Testis (tissue), 2 donors: ENCODE measurements at regions not wholly inside any gene's neighbourhood (a gene's known extent, or its start where the extent isn't known, plus 50 kb on each side); places are given as distances from the start of the nearest gene placed in this dataset.

Experiments
- DNase-seq: peaks from one replicate; pipeline ENCODE4 v3.0.0-alpha.2; 2019
- H3K27ac ChIP-seq, 2 donors: fragments of 200-600 bp; sonication (generic); one replicate each; pipeline ENCODE4 v1.5.1; 2019
- H3K27me3 ChIP-seq: fragments of 200-600 bp; sonication (generic); one replicate; pipeline ENCODE4 v1.5.1; 2019
- H3K36me3 ChIP-seq: fragments of 200-600 bp; sonication (generic); one replicate; pipeline ENCODE4 v1.5.1; 2017; ENCODE audit warnings: low read depth; ENCODE audit errors: missing control alignments
- H3K4me1 ChIP-seq: fragments of 200-600 bp; sonication (generic); one replicate; pipeline ENCODE4 v1.5.1; 2019
- H3K4me3 ChIP-seq, 2 donors: fragments of 200-600 bp; sonication (generic); one replicate each; pipeline ENCODE4 v1.5.1; 2017 to 2019
- H3K9me3 ChIP-seq: fragments of 200-600 bp; sonication (generic); one replicate; pipeline ENCODE4 v1.5.1; 2017
- POLR2A ChIP-seq: fragments of 450-650 bp; IDR thresholded peaks from one replicate; pipeline ENCODE4 v1.6.1; 2017; ENCODE audit warnings: antibody characterized with exemption, mild to moderate bottlenecking, moderate library complexity
- WGBS, 2 donors: methylation state at CpG; one replicate each; pipeline ENCODE4 v1.1.5; 2018; 5-methylcytosine and 5-hydroxymethylcytosine counted together
- intact Hi-C: fragments of 100-400 bp; cut with DNase I; formaldehyde crosslinking; loops from one replicate; pipeline ENCODE4 v1.15.1; 2023; ENCODE audit warnings: low total_unique reads
- TF ChIP-seq, protein P1 (sequence below), 3 experiments: fragments of 450-650 bp in 2 of 3; fragments of 200-600 bp in 1 of 3; sonication (generic) in 1 of 3; IDR thresholded peaks; one replicate each; pipeline ENCODE4 v1.5.1; 2016 to 2019; ENCODE audit warnings: antibody characterized with exemption in 3 of 3, mild to moderate bottlenecking in 2 of 3, moderate library complexity in 1 of 3

DNA sequence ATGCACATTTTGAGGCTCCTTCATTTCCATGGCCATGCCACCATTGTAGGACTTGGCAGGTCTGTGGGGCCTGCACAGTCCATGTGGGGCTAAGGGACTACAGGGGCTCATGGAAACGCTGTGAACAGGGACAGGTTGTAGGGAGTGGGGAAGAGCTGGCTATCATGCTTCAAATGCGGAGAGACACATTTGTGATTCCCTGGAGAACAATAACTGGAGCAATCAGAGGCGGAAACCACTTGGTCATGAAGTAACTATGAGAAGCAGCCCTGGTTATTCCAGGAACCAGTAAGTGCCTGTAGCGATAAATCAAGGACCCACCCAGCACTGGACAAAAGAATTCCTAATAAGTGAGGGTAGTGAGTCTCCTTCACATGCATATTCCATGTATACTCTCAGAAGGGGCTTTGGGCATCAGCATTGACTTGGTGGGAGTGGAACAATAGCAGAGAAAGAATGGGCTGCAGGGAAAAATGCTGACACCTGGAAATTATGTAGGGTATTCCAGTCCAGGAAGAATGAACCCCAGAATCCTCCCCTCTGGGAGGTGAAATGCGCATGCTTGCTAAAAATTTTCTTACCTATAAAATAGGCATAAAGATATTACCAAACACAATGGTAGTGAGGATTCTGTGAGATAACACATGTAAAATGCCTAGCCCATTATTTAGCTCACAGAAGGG lies 251.4 kb upstream of the ROPN1 start:
- Histone ChIP-seq H3K27ac (no peak overlapping the region), H3K27me3 (no peaks in the 10 kb centered on the region), H3K4me3 (no peak overlapping the region), H3K36me3 (no peaks in the 10 kb centered on the region), H3K9me3 (no peaks in the 10 kb centered on the region), H3K4me1 (peaks cover 3% of the 10 kb centered on the region)
- intact Hi-C loops, result no loop called here
- TF ChIP-seq, protein P1, sequence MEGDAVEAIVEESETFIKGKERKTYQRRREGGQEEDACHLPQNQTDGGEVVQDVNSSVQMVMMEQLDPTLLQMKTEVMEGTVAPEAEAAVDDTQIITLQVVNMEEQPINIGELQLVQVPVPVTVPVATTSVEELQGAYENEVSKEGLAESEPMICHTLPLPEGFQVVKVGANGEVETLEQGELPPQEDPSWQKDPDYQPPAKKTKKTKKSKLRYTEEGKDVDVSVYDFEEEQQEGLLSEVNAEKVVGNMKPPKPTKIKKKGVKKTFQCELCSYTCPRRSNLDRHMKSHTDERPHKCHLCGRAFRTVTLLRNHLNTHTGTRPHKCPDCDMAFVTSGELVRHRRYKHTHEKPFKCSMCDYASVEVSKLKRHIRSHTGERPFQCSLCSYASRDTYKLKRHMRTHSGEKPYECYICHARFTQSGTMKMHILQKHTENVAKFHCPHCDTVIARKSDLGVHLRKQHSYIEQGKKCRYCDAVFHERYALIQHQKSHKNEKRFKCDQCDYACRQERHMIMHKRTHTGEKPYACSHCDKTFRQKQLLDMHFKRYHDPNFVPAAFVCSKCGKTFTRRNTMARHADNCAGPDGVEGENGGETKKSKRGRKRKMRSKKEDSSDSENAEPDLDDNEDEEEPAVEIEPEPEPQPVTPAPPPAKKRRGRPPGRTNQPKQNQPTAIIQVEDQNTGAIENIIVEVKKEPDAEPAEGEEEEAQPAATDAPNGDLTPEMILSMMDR (IDR thresholded peaks at IDR 0.05), result no peak
- no peak for TF ChIP-seq POLR2A
- WGBS, 2 donors, result 80 to 96% methylated on average over 5 of the region's 5 CpGs
- DNase-seq, result no peak

- TF ChIP-seq POLR2A, result no peak
- TF ChIP-seq, protein P1 (IDR thresholded peaks at IDR 0.05), result no peak
- WGBS, 2 donors, result 72 to 90% methylated on average over 1 of the region's 1 CpG
- H3K27me3 ChIP-seq, result no peaks in the 10 kb centered on the region
- intact Hi-C loops, result no loop called here
- no peak overlapping the region for H3K4me3 ChIP-seq
- no peaks in the 10 kb centered on the region for H3K36me3 ChIP-seq
- H3K27ac ChIP-seq, result peak overlapping the region in 1 of 2 donors; percentile 90
- H3K9me3 ChIP-seq, result no peaks in the 10 kb centered on the region
- peaks cover 3% of the 10 kb centered on the region for H3K4me1 ChIP-seq
- DNase-seq, result no peak
Observed at GRCh38 chr3:124246376-124246775, 254.5 kb upstream of the ROPN1 start.

- H3K27ac ChIP-seq, result peak overlapping the region in 1 of 2 donors; percentile 90
- peaks cover 3% of the 10 kb centered on the region for H3K4me1 ChIP-seq
- H3K4me3 ChIP-seq, result no peak overlapping the region
- H3K36me3 ChIP-seq, result no peaks in the 10 kb centered on the region
- H3K27me3 ChIP-seq, result no peaks in the 10 kb centered on the region
- intact Hi-C loops, result no loop called here
- WGBS, 2 donors, result 78 to 86% methylated on average over 2 of the region's 2 CpGs
- DNase-seq, result peak; percentile 36
- TF ChIP-seq, protein P1 (IDR thresholded peaks at IDR 0.05), result peak in 1 of 3 experiments; percentile 26
- no peak for TF ChIP-seq POLR2A
- no peaks in the 10 kb centered on the region for H3K9me3 ChIP-seq
Observed at GRCh38 chr3:124246949-124247348, 255.0 kb upstream of the ROPN1 start.

DNA sequence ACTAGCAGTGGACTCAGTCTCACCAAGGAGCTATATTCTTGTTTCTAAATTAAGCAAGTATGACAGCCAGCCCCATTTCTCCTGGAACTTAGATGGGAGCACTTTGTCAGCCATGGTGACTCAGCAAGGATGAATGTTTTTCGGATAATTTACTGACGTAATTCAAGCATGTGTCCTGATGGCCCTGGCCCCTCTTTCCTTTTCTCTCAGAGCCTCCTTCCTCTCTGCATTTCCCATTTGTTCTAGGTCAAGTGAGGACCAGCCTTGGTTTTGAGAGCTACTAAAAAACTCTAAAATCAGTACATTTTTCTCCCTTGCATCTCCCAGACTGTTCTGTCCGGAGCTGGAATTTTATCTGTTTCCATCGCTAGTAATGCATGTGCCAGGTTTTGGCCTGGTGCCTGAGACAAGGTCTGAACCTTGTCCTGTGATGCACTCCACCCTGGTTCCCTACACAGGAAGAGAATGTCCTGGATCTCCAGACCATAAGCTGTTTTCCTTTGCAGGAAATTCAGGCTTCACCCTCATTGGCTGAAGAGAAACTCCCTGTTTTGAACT lies 256.6 kb upstream of the ROPN1 start:
- intact Hi-C loops, result no loop called here
- no peaks in the 10 kb centered on the region for H3K9me3 ChIP-seq
- H3K27ac ChIP-seq, result peak overlapping the region; percentile 66 to 90
- TF ChIP-seq POLR2A, result no peak
- TF ChIP-seq, protein P1 (IDR thresholded peaks at IDR 0.05), result no peak
- WGBS, 2 donors, result 26 to 38% methylated on average over 4 of the region's 4 CpGs
- no peaks in the 10 kb centered on the region for H3K27me3 ChIP-seq
- H3K36me3 ChIP-seq, result no peaks in the 10 kb centered on the region
- peak; percentile 46 for DNase-seq
- no peak overlapping the region for H3K4me3 ChIP-seq
- H3K4me1 ChIP-seq, result peaks cover 3% of the 10 kb centered on the region

DNA sequence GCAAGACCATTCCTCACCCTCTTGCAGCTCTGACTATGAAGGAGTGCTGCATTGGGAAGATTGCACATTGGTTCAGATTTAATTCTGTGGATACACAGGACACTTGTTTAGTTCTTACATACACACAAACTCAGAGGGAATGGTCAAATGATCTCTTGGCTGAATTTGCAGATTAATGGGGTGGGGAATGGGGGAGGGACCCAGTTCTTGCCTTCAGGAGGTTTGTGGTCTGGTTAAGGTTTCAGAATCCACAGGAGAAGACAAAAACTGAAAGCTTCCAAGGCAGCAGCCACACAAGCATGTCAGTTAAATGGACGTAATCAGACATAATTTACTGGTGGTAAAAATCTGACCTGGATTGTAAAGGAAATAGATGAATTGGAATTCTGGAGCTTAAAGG lies 257.1 kb upstream of the ROPN1 start:
- no peaks in the 10 kb centered on the region for H3K27me3 ChIP-seq
- H3K9me3 ChIP-seq, result no peaks in the 10 kb centered on the region
- WGBS, 2 donors, result 91 to 100% methylated on average over 1 of the region's 1 CpG
- TF ChIP-seq POLR2A, result no peak
- TF ChIP-seq, protein P1 (IDR thresholded peaks at IDR 0.05), result no peak
- intact Hi-C loops, result no loop called here
- peak overlapping the region; percentile 9 to 90 for H3K27ac ChIP-seq
- DNase-seq, result no peak
- peaks cover 3% of the 10 kb centered on the region for H3K4me1 ChIP-seq
- H3K36me3 ChIP-seq, result no peaks in the 10 kb centered on the region
- no peak overlapping the region for H3K4me3 ChIP-seq
